8988T (cell line): ENCODE measurements at regions not wholly inside any gene's neighbourhood (a gene's known extent, or its start where the extent isn't known, plus 50 kb on each side); places are given as distances from the start of the nearest gene placed in this dataset.

Experiments used
- DNase-seq: peaks from one replicate; pipeline ENCODE4 v3.0.0; 2011

DNA sequence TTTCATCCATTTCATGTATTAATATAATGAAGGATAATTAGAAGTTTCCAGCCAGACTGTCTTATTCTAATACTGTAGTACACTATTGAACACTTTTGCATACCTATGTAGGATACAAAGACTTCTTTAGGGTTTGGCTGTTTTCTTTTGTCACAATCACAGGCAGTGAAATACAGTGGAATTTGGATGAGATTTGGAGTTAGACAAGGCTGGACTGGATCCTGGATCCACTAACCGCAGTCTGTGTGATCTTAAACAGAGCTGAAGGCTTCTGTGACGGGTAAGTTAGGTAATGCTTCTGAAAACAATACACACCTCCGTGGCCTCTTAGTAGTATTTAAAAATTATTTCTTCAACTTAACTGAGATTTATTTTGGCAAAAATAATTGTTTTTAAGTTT is 1128.6 kb upstream of the CDH2 start:
- no peak for DNase-seq

DNA sequence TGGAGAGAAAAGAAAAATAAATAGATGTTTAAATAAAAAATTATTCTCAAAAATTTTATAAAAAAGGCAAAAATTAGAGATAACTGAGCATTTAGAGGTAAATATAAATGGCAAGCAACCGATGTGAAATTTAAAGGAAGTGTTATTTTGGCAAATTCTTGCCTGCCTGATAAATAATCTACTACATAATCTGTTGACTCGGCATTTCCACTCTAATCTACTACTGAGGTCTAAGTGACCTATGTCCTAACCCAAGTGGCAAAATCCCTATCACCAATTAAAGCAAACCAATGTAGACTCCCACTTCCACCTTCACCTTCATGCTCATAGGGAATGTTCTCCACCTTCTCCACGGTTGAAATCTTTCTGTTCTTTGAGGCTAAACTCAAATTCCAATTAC is 1124.1 kb upstream of the CDH2 start:
- DNase-seq, result no peak

DNA sequence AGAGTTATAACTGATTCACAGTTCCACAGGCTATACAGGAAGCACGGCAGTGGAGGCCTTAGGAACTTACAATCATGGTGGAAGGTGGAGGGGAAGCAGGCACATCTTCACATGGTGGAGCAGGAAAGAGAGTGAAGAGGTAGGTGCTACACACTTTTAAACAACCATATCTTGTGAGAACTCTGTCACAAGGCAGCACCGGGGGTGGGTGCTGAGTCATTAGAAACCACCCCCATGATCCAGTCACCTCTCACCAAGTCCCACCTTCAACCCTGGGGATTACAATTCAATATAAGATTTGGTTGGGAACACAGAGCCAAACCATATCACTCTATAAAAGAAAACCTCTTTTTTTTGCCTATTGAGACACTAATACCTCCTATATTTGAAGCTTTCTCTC is 1108.5 kb upstream of the CDH2 start:
- no peak for DNase-seq

DNA sequence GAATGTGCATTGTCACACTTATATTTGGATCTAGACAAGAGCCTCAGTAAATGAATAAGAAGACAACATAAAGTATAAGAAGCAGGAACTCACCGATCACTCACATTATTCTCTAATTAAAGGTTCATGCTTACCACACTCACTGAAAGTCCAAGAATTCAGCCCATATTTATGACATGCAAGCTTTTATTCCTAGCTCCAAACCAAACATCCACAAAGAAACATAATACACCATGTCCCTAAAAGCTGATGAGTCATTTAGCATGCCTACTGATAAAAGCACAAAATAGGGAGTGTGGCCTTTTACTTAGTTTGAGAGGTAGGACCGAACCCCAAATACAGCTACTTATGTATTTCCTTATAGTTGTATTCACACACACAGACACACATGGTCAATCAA is 1094.6 kb upstream of the CDH2 start:
- no peak for DNase-seq

DNA sequence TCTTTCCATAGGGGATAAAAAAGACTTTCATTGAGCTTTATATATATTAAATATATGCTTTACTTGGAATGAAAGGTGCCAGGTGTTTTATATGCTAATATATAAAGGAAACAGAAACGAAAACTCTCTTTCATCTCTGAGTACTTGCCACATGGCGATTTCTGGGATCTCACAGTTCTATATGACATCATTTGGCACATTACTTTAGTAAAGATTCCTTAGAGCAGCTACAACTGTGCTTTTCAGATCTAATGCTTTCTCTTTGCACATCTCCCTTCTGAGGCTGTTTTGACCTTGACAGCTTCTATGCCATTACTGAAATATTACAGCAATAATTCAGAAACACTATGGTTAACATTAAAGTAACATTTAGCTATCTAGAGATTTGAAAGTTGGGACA is 1082.9 kb upstream of the CDH2 start:
- DNase-seq, result no peak

DNA sequence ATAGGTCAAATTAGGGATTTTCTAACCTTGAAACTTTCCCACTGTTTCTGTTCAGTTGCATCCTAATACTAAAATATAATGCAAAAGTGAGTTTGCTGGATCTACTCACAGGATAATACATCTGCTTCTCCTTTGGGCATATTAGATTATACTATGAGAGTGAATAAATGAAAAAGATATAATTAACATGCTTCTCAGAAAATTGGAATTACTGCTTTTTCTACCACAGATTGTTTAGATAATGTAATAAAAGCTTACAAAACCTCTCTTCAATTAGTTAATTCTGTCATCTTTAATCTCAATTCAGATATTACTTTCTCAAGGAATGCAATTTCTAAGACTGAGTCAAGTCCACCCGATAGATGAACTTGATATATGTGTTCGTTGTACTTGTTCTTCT is 1077.2 kb upstream of the CDH2 start:
- DNase-seq, result no peak

DNA sequence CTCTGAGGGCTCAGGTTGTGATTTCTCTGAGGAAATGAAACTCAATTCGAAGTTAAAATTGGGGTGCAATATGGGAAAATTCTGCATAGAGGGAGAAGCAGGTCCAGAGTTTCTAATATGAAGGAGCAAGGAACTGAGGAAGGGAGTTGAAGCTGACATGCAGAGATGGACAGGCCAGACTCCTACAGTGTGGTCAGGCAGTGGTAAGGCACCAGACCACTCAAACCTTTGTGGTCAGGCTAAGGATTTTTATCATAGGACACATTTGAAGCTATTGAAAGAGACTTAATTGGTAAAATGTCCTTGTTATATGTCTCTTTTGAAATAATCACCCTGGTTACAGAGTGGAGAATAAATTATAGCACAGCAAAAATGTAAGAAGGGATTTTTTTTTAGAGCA is 1074.8 kb upstream of the CDH2 start:
- no peak for DNase-seq

DNA sequence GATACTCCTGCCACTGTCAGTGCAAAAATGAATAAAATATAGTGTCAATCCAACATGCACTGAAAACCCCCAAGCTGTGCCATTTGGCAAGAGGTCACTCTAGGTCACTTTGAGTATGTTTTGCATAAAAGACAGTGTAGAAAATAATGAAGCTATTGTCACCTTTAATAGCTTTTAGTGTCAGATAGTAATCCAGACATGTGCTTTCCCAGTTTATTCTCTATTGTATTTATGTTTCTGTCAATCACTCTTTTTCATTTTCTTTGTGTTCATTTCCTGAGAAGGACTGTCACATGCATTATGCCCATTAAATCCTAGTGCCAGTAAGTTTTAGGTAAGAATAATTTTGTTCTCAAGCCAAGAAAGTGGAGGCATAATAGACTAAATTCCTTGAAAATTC is 1073.9 kb upstream of the CDH2 start:
- no peak for DNase-seq

DNA sequence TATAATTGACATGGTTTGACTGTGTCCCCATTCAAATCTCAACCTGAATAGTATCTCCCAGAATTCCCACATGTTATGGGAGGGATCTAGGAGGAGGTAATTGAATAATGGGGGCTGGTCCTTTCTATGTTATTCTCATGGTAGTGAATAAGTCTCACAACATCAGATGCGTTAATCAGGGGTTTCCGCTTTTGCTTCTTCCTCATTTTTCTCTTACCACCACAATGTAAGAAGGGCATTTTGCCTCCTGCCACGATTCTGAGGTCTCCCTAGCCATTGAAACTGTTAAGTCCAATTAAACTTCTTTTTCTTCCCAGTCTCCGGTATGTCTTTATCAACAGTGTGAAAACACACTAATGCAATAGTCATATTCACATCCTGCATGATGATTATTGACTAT is 1073.3 kb upstream of the CDH2 start:
- no peak for DNase-seq

DNA sequence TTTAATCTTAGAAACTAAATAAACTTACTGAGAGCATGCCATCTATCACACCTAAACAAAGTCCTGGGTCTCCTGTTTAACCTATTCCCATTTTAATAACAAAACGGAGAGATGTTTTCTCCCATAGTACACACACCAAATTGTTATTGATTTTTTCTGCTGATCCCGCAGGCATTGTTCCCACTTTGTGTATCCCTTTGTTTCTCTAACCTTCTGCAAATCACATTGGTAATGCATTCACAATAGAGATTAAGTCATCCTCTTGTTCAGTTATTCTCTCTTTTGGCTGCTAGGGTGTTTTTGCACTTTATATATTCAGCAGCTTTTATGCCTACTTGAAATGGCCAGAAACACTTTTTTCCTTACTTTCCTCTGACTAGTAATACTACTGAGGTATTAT is 1071.9 kb upstream of the CDH2 start:
- no peak for DNase-seq

DNA sequence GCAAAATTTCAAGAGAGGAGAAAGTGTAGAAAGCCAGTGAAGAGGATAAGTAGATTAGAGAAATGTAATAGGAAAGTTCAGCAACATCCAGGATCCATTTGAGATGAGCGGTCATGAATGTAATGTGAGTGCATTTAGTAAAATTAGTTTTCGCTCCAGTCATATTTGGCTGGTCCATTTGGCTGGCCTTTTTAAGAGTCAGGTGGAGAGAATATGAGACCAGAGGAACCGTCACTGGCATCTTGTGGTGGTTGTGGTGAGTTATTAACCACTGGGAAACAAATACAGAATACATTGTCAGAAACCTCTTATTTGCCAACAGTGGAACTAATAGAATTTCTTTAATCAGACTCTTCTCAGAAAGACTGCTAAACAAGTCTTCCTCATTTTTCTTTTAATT is 1064.3 kb upstream of the CDH2 start:
- no peak for DNase-seq

DNA sequence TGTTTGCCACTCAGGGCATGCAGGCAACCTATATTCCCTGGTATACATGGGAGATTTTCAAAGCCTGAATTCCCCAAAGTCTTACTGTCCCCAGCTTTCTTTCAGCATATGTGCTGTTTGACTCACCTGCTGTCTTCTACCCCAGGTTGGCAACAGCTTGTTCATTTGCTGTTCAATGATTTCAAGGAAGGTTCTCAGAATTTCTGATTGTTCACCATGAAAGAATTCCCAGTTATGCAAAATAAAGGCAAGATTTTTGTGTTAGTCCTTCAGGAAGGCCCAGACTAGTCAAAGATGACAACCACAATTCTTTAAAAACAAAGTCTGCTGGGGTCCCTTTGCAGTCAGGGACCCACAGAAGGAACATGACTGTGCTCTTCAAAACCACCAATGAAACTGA is 1057.8 kb upstream of the CDH2 start:
- DNase-seq, result no peak

DNA sequence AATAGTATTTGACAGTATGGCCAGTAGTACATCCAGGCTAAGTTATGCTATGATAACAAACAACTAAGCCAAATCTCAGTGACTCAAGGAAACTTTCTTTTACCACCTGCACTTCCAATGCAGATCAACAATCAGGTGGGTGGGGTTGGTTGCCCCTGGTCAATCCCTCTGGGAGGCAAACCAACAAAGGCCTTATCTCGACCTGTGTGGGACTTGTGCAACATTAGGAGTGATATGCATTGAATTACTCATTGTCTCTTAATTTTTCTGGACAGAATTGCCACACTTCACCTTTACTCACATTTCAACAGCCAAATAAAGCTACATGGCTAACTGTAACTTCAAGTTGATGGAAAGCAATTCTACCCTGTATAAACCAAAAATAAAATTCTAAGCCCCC is 1049.3 kb upstream of the CDH2 start:
- DNase-seq, result no peak

DNA sequence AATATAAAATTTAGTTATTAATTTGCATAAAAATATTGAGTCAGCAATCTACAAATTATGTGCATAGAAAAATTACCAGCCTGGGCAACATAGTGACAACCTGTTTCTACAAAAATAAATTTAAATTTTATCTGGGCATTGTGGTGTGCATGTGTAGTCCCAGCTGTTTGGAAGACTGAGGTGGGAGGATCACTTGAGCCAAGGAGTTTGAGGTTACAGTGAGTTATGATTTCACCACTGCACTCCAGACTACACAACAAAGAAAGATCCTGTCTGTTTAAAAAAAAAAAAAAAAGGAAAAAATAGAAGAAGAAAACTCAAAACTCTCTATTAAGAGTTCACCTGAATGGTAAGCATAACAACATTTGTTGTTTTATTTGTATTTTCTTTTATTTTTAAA is 1048.4 kb upstream of the CDH2 start:
- no peak for DNase-seq

DNA sequence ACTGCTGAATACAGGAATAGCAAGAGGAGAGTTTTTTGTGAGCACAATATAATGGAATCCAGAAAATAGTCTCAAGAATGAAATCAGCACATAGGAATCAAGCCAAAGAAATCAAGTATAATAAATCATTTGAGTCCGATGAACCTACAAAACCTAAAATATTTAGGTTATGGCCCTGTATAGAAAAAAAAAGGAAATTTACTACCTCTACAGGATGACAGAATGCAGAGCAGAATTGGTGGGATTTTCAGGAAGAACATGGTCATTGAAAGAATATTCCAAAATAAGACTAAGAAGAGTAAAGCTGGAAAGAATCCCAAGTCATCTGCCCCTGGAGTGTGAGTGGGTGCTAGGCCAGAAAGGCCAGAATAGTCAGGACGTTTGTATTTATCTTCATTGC is 1041.2 kb upstream of the CDH2 start:
- DNase-seq, result no peak

DNA sequence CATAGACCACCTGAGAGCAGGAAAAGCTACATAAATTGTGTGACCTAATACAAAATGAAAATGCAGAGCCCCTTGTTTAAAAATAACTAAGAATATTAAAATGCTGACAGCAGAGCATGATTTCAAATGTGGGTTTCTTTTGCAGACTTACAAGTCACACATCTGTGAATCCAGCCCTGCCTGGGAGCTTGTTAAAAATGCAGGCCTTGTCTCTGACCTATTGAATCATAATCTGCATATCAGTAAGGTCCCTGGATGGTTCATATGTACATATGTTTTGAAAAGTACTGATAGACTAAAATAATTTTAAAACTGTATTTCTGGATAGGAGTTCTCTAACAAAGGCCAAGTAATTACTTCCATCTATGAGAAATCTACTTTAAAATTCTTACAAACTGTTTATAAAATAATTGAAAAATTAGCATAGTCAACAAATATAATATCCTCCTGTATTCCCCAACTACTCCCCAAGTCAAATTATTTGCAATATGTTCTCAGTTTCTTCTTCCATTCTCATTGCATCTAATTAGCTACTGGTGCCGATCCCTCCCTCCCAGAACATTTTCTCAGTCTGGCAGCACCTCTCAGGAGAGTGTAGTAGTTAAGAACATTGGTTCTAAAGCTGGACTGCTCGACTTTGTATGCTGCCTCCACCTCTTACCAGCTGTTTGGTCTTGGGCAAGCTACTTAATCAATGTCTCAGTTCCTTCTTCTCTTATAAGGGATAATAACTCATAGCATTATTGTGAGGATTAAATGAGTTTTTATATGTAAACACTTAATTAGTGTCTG is 1040.4 kb upstream of the CDH2 start:
- no peak for DNase-seq

DNA sequence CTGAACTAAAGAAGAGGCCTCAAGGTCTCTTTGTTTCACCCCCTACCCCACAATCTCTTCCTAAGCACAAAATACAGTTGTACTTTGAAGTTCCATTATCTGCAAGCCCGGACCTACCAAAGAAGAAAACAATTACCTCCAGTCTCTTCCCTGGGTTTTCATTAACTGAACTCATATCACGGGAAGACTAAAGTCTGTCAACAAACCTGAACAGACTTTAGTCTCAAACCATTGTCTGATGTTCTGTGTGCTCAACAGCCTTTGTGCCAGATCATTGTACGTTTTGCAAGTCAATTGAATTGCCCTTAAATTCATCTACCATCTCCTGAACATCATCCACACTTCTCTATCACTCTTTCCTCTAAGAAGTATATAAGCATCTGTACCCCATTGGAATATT is 1021.9 kb upstream of the CDH2 start:
- no peak for DNase-seq

DNA sequence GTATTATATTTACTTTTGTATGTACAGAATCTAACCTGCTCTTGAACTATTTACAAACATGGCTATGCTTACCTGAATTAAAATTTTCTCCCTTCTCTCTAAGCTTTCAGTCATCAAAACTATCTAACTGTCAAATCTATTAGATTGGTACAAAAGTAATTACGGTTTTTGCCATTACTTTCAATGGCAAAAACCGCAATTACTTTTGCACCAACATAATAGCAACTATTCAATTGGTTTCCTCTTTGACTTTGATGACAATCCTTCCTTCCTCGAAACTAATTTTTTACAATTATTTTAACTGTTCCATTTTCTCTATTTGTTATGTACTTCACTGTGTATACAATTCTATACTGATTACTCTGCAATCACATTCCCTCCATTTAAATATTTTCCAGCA is 1019.4 kb upstream of the CDH2 start:
- no peak for DNase-seq

DNA sequence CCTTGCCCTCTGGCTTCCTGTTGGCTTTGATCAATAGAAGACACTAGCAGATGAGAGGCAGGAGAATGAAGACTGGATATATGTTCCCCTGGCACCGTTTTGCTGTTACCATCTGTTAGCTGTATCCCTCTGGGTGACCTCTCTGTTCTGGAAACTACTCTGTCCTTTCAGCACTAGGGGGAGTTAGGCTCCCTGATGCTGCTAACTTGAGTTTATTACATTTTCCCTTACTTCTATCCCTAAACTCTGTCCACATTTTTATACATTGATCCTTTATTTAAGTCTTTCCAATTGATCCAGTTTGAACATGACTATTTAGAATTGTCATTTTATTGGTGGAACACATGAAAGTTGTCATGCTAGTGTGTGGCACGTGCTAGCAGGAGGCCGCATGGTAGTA is 1014.3 kb upstream of the CDH2 start:
- no peak for DNase-seq

DNA sequence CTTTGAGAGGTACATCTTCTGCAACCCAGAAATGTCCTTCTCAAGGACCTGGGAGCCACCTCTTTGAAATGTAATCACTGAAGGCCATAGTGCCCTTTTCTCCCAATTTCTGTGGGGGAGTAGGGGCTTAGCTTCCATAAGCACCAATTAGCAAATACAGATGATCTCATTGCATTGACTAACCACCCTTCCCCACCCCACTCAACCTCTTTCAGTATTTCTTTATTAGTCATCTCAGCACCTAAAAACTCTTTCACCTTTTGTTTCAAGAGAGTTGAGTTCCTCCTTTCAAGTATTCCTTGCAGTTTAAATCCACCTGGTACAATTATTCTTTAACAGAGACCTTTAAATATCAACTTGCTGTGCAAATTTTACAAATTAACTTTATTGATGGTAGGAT is 1011.8 kb upstream of the CDH2 start:
- no peak for DNase-seq

DNA sequence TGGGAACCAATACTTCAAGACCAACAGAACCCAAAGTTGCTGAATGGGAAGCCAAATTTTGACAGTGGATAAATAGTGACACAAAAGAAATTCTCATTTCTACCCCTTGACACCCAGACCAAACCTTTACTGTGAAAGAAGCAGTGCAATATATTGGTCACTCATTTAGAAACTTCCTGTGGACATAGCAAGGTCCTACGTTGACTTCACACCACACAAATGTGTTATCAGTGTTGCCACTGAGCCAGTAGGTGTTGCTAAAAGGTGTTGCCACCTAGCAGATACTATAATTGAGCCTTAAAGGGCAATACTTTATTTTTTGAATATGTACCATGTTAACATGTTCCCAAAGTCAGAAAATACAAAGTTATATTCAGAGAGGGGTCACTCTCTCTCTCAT is 1008.9 kb upstream of the CDH2 start:
- no peak for DNase-seq

DNA sequence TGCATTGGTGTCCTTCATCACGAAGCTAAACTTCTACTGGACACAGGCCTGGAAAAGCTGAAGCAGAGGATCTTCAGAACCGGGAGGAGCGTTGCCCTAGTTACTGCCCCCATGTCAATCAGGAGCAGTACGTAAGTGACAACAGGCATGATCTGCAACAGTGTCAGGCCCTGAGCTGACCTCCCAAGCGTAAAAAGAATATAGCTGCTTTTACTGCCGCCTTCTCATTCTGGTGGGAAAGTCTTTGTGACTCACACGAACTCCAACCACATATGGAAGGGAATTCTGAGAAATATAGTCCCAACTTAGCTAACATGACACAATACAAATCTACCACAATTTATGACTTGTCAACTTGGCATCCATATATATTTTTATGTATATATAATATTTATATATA is 1007.7 kb upstream of the CDH2 start:
- no peak for DNase-seq

DNA sequence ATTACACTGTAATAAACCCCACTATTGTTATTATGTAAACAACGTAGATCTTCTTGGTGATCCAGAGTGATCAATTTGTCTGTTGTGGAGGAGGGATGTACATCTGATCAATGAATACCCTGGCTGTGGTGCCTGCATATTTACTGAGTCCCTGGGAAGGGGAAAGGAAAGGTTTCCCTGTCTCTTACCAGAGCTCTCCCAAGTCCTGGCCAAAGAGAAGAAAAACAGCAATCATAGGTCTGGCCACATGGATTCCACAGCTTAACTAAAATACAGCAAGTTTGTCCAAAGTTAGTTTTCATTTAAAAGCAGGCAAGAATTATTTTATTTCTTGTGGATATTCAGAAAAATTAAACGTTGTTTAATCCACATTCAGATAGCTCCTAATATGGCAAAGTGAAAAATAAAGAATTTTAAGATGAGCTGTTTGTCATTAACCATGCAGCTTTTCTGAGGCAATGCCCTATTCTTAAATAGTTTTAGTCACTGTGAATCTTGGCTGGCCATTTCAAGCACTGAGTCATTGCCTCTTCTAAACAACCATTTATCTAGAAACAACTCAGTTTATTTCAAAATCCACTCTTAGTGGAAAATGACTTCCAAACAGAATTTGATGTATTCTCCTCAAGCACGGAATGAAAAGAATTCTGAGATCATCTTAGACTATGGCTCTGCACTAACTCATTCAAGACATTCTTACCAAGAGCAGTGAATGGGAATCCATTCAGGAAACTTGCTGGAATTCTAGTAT is 1004.4 kb upstream of the CDH2 start:
- DNase-seq, result no peak

DNA sequence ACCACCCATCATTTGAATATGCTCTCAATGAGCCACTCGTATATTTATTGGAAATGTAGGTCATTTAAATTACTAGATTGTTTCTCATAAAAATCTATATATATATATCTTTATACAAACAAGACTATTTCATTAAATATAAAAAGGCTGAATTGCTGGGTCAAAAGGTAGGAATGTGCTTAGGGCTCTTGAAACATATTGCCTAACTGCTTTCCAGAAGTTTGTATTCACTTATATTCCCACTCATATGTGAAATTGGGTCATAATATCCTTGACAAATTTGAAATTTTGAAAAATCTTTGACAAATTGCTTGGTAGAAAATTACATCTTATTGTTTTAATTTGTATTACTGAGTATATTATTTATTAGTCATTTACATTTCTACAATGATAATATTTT is 999.8 kb upstream of the CDH2 start:
- no peak for DNase-seq

DNA sequence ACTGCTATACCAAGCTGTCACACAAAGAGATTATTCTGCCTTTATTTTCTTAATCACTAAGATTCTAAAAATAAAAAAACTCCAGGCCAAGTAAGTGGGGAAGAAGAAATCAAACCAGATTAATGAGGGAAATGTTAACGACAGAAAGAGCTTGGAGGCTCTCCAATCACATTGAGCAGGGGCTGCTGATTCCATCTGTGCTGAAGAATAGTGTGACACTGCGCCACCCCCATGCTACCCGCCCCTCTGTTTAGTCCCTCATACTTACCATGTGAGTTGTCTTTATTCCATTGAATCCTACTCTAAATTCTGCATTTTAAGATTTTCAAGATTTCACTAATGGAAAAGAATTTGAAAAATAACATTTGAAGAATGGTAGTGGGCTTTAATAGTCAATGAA is 998.0 kb upstream of the CDH2 start:
- DNase-seq, result no peak
